ENCODE measurements at regions not wholly inside any gene's neighbourhood (a gene's known extent, or its start where the extent isn't known, plus 50 kb on each side); places are given as distances from the start of the nearest gene placed in this dataset.

- no peak for TF ChIP-seq CEBPZ (IDR thresholded peaks at IDR 0.05; ENCODE audit: low read depth, low read length)
- TF ChIP-seq RBBP5 (conservative IDR thresholded peaks at IDR 0.05), result no peak
Measured at GRCh38 chr4:143099693-143100092, 85.0 kb upstream of the USP38 start (continued).

GRCh38 chr4:143109376-143109775 is 75.3 kb upstream of the USP38 start:
- H2AFZ ChIP-seq (ENCODE audit: control insufficient read depth, low read depth, low read length), result no peak overlapping the region
- intact Hi-C loops (cut with micrococcal nuclease; ENCODE audit: unreplicated experiment), result no loop called here
- ATAC-seq (no peak), DNase-seq (ENCODE audit: low read depth, low spot score) (no peak), FAIRE-seq (no peak)
- BruUV-seq (replicated peaks), result no TSS peak
- H3K4me3 ChIP-seq, result no peak overlapping the region
- no peak overlapping the region for H3K27ac ChIP-seq (ENCODE audit: control insufficient read depth, insufficient read depth)
- TF ChIP-seq TCF12 (IDR thresholded peaks at IDR 0.05; ENCODE audit: low read depth, low read length), result no peak
- TF ChIP-seq PML (IDR thresholded peaks at IDR 0.05; ENCODE audit: low read length), result no peak
- no peaks in the 10 kb centered on the region for H4K20me1 ChIP-seq (ENCODE audit: control insufficient read depth, insufficient read depth)
- SMC1A ChIA-PET (ENCODE audit: uncharacterized antibody, unreplicated experiment), result no interaction called here
- H3K4me2 ChIP-seq (ENCODE audit: control insufficient read depth, insufficient read depth), result no peak overlapping the region
- RAD21 ChIA-PET (ENCODE audit: unreplicated experiment), result no interaction called here
- CTCF ChIA-PET, result no interaction called here
- in situ Hi-C loops (cut with MboI), result no loop called here
- POLR2A ChIA-PET, result interaction anchor here (0.6 kb wide), 1 partner anchor 592 kb away, joined by 3 read pairs; no protein-coding TSS in a partner anchor
- H3K27me3 ChIP-seq (replicated peaks in 1 of 2; ENCODE audit: control insufficient read depth in 2 of 2, insufficient read depth in 2 of 2, low read length in 1 of 2), result no peaks in the 10 kb centered on the region
- no peaks in the 10 kb centered on the region for H3K9me3 ChIP-seq (replicated peaks; ENCODE audit: control insufficient read depth, insufficient read depth, low read length)
- no peaks in the 10 kb centered on the region for H3K4me1 ChIP-seq (ENCODE audit: control insufficient read depth, insufficient read depth, low read length)
- no peaks in the 10 kb centered on the region for H3K36me3 ChIP-seq (ENCODE audit: control insufficient read depth in 2 of 2, insufficient read depth in 2 of 2, low read length in 1 of 2)
- H3K9ac ChIP-seq (ENCODE audit: control insufficient read depth, insufficient read depth, low read length), result no peak overlapping the region
- no peaks in the 10 kb centered on the region for H3K79me2 ChIP-seq (ENCODE audit: control insufficient read depth, insufficient read depth, low read length)

- no peak overlapping the region for H3K4me3 ChIP-seq
- no peak for FAIRE-seq
- no peaks in the 10 kb centered on the region for H3K36me3 ChIP-seq (ENCODE audit: control insufficient read depth in 2 of 2, insufficient read depth in 2 of 2, low read length in 1 of 2)
- no peaks in the 10 kb centered on the region for H3K27me3 ChIP-seq (replicated peaks in 1 of 2; ENCODE audit: control insufficient read depth in 2 of 2, insufficient read depth in 2 of 2, low read length in 1 of 2)
- DNase-seq (ENCODE audit: low read depth, low spot score), result no peak
- ATAC-seq, result no peak
- ChIA-PET CTCF (no interaction called here), SMC1A (ENCODE audit: uncharacterized antibody, unreplicated experiment) (no interaction called here), RAD21 (ENCODE audit: unreplicated experiment) (no interaction called here), POLR2A (no interaction called here)
- intact Hi-C loops (cut with micrococcal nuclease; ENCODE audit: unreplicated experiment), result no loop called here
- no peaks in the 10 kb centered on the region for H3K4me1 ChIP-seq (ENCODE audit: control insufficient read depth, insufficient read depth, low read length)
- H3K9me3 ChIP-seq (replicated peaks; ENCODE audit: control insufficient read depth, insufficient read depth, low read length), result no peaks in the 10 kb centered on the region
- no peak overlapping the region for H3K27ac ChIP-seq (ENCODE audit: control insufficient read depth, insufficient read depth)
- no peak overlapping the region for H3K9ac ChIP-seq (ENCODE audit: control insufficient read depth, insufficient read depth, low read length)
- H3K4me2 ChIP-seq (ENCODE audit: control insufficient read depth, insufficient read depth), result no peak overlapping the region
- WGBS (ENCODE audit: insufficient coverage, insufficient replicate concordance, low lambda C conversion rate, missing lambda C conversion rate), result 22% methylated on average over 1 of the region's 1 CpG
- no TSS peak for BruUV-seq (replicated peaks)
- no peak overlapping the region for H2AFZ ChIP-seq (ENCODE audit: control insufficient read depth, low read depth, low read length)
- in situ Hi-C loops (cut with MboI), result no loop called here
- no peaks in the 10 kb centered on the region for H4K20me1 ChIP-seq (ENCODE audit: control insufficient read depth, insufficient read depth)
- no peak for TF ChIP-seq E2F4 (IDR thresholded peaks at IDR 0.05; ENCODE audit: low read depth, low read length)
- no peaks in the 10 kb centered on the region for H3K79me2 ChIP-seq (ENCODE audit: control insufficient read depth, insufficient read depth, low read length)
Measured at GRCh38 chr4:143118663-143119062, 66.1 kb upstream of the USP38 start.
